GM10248 (cell line): ENCODE measurements at regions not wholly inside any gene's neighbourhood (a gene's known extent, or its start where the extent isn't known, plus 50 kb on each side); places are given as distances from the start of the nearest gene placed in this dataset.

Experiments
- CTCF ChIA-PET: fragments of 300-600 bp; sonication (Branson Sonifier 250); formaldehyde crosslinking; extraction: SDS; loops from one replicate; lab custom pipeline; 2021; ENCODE audit warnings: antibody characterized with exemption; lab: Yijun Ruan, JAX
- POLR2A ChIA-PET: fragments of 350-650 bp; sonication (Branson Sonifier 250); formaldehyde crosslinking; extraction: SDS; loops from one replicate; lab custom pipeline; 2020; ENCODE audit warnings: antibody characterized with exemption; lab: Yijun Ruan, JAX
- DNase-seq: peaks from one replicate; pipeline ENCODE4 v3.0.0; 2012; ENCODE audit errors: extremely low spot score
- CTCF ChIP-seq: IDR thresholded peaks from 2 replicates; pipeline ENCODE4 v1.5.1; 2012; ENCODE audit warnings: mild to moderate bottlenecking, low read depth; ENCODE audit errors: extremely low read depth, missing control alignments, control extremely low read depth

GRCh38 chr2:228866781-228867180, 404.3 kb downstream of the PID1 start:
- POLR2A ChIA-PET = no interaction called here
- no peak for TF ChIP-seq CTCF
- DNase-seq = no peak
- CTCF ChIA-PET = no interaction called here

GRCh38 chr2:228866044-228866443, 405.0 kb downstream of the PID1 start:
- POLR2A ChIA-PET = interaction anchor here (0.6 kb wide), 1 partner anchor 592 kb away, joined by 3 read pairs; no protein-coding TSS in a partner anchor
- CTCF ChIA-PET = no interaction called here
- DNase-seq = no peak
- no peak for TF ChIP-seq CTCF

- CTCF ChIA-PET = no interaction called here
- no peak for TF ChIP-seq CTCF
- no peak for DNase-seq
- POLR2A ChIA-PET = no interaction called here
These were observed 407.0 kb downstream of the PID1 start for GRCh38 chr2:228864131-228864530.

GRCh38 chr2:228860601-228861285, 410.3 kb downstream of the PID1 start:
- no peak for TF ChIP-seq CTCF
- no peak for DNase-seq
- ChIA-PET CTCF (no interaction called here), POLR2A (no interaction called here)

GRCh38 chr2:228853151-228853550, 417.9 kb downstream of the PID1 start:
- ChIA-PET POLR2A (no interaction called here), CTCF (no interaction called here)
- TF ChIP-seq CTCF = no peak
- no peak for DNase-seq

- ChIA-PET POLR2A (no interaction called here), CTCF (interaction anchor here (1.0 kb wide), 1 partner anchor 10 kb away, joined by 3 read pairs; no protein-coding TSS in a partner anchor)
- TF ChIP-seq CTCF = no peak
- no peak for DNase-seq
These were observed 422.4 kb downstream of the PID1 start for GRCh38 chr2:228848638-228849037.
